IMR-90 (cell line): ENCODE measurements at regions not wholly inside any gene's neighbourhood (a gene's known extent, or its start where the extent isn't known, plus 50 kb on each side); places are given as distances from the start of the nearest gene placed in this dataset.

ENCODE experiments used
- ATAC-seq: fragments of 200-7000 bp; cut with Tn5 transposase; 2 replicates; pipeline ENCODE4 v1.9.1; 2020; ENCODE audit warnings: low read depth, mild to moderate bottlenecking, moderate library complexity
- BruUV-seq: library from RNA; stranded (reverse); fragments of 400-500 nt; replicated peaks from 2 replicates; lab custom pipeline; 2021; lab: Mats Ljungman, UMichigan
- CTCF ChIA-PET: fragments of 300-600 bp; formaldehyde crosslinking; extraction: SDS; loops from one replicate; lab custom pipeline; 2021; ENCODE audit warnings: antibody characterized with exemption; lab: Yijun Ruan, JAX
- POLR2A ChIA-PET: fragments of 300-600 bp; sonication (Branson Sonifier 250); formaldehyde crosslinking; loops from one replicate; lab custom pipeline; 2022; ENCODE audit warnings: antibody characterized with exemption; ENCODE audit not compliant: unreplicated experiment; lab: Charles Lee
- DNase-seq: peaks from one replicate; pipeline ENCODE4 v3.0.0; 2013
- H2AFZ ChIP-seq: replicated peaks from 2 replicates; pipeline ENCODE3; 2013; ENCODE audit warnings: low read length, mild to moderate bottlenecking; ENCODE audit not compliant: poor library complexity
- H2AK5ac ChIP-seq: 2 replicates; pipeline ENCODE4 v1.6.1; 2013; ENCODE audit warnings: low read depth, low read length, inconsistent platforms
- H2AK9ac ChIP-seq: replicated peaks from 2 replicates; pipeline ENCODE3; 2013; ENCODE audit warnings: mild to moderate bottlenecking, low read depth, low read length, moderate library complexity; ENCODE audit not compliant: poor library complexity
- H2BK120ac ChIP-seq: 2 replicates; pipeline ENCODE4 v1.6.1; 2013; ENCODE audit warnings: low read depth, low read length, inconsistent platforms
- H2BK15ac ChIP-seq: 3 replicates; pipeline ENCODE4 v1.6.1; 2013; ENCODE audit warnings: low read depth, low read length, inconsistent platforms
- H2BK20ac ChIP-seq: 2 replicates; pipeline ENCODE4 v1.6.1; 2013; ENCODE audit warnings: low read depth, mild to moderate bottlenecking, inconsistent platforms, low read length, moderate library complexity
- H2BK5ac ChIP-seq: 2 replicates; pipeline ENCODE4 v1.6.1; 2013; ENCODE audit warnings: mild to moderate bottlenecking, low read depth, low read length, inconsistent platforms; ENCODE audit not compliant: poor library complexity, severe bottlenecking
- H3K14ac ChIP-seq: replicated peaks from 2 replicates; pipeline ENCODE4 v1.6.1; 2013; ENCODE audit warnings: low read depth, low read length, inconsistent platforms
- H3K18ac ChIP-seq: 2 replicates; pipeline ENCODE4 v1.6.1; 2013; ENCODE audit warnings: low read depth, low read length, control low read depth
- H3K23ac ChIP-seq: 2 replicates; pipeline ENCODE4 v1.6.1; 2013; ENCODE audit warnings: low read depth, low read length, inconsistent platforms
- H3K27ac ChIP-seq: 2 replicates; pipeline ENCODE4 v1.5.1; 2013; ENCODE audit warnings: mild to moderate bottlenecking, control low read depth, low read length; ENCODE audit not compliant: insufficient read depth
- H3K27me3 ChIP-seq: 2 replicates; pipeline ENCODE4 v1.6.1; 2013; ENCODE audit warnings: low read length; ENCODE audit not compliant: control insufficient read depth, insufficient read depth
- H3K36me3 ChIP-seq: 2 replicates; pipeline ENCODE4 v1.6.1; 2013; ENCODE audit warnings: low read length, mixed read lengths; ENCODE audit not compliant: control insufficient read depth, insufficient read depth
- H3K4ac ChIP-seq: 2 replicates; pipeline ENCODE4 v1.6.1; 2013; ENCODE audit warnings: low read depth, low read length, inconsistent platforms
- H3K4me1 ChIP-seq: 2 replicates; pipeline ENCODE4 v1.6.1; 2013; ENCODE audit warnings: low read length, mixed read lengths; ENCODE audit not compliant: control insufficient read depth, insufficient read depth
- H3K4me2 ChIP-seq: 2 replicates; pipeline ENCODE4 v1.6.1; 2013; ENCODE audit warnings: low read depth, mild to moderate bottlenecking, control low read depth, low read length, moderate library complexity
- H3K4me3 ChIP-seq: 2 replicates; pipeline ENCODE4 v1.5.1; 2013; ENCODE audit warnings: low read depth, mild to moderate bottlenecking, control low read depth, low read length, moderate library complexity; ENCODE audit not compliant: insufficient read depth
- H3K56ac ChIP-seq: 2 replicates; pipeline ENCODE4 v1.6.1; 2013; ENCODE audit warnings: low read length, inconsistent platforms; ENCODE audit not compliant: insufficient read depth; ENCODE audit errors: extremely low read depth
- H3K79me1 ChIP-seq, 2 experiments: 2 replicates each; pipeline ENCODE4 v1.6.1; 2013; ENCODE audit warnings: low read length in 2 of 2, inconsistent platforms in 1 of 2, low read depth in 1 of 2
- H3K9ac ChIP-seq: 2 replicates; pipeline ENCODE4 v1.6.1; 2013; ENCODE audit warnings: low read depth, low read length, control low read depth
- H3K9me1 ChIP-seq: 2 replicates; pipeline ENCODE4 v1.6.1; 2013; ENCODE audit warnings: low read length, inconsistent platforms; ENCODE audit not compliant: insufficient read depth
- H3K9me3 ChIP-seq: 2 replicates; pipeline ENCODE4 v1.6.1; 2013; ENCODE audit warnings: low read length; ENCODE audit not compliant: control insufficient read depth, insufficient read depth
- H4K20me1 ChIP-seq: 2 replicates; pipeline ENCODE4 v1.6.1; 2013; ENCODE audit warnings: low read length, inconsistent platforms; ENCODE audit not compliant: insufficient read depth
- H4K5ac ChIP-seq: 2 replicates; pipeline ENCODE4 v1.6.1; 2013; ENCODE audit warnings: mild to moderate bottlenecking, low read depth, low read length, control low read depth
- H4K8ac ChIP-seq, 2 experiments: 2 replicates each; pipeline ENCODE4 v1.6.1; 2013; ENCODE audit warnings: low read depth in 2 of 2, low read length in 2 of 2, control low read depth in 1 of 2, inconsistent platforms in 1 of 2
- H4K91ac ChIP-seq: 2 replicates; pipeline ENCODE4 v1.6.1; 2013; ENCODE audit warnings: low read depth, low read length, inconsistent platforms; ENCODE audit not compliant: insufficient read depth
- FOS ChIP-seq: fragments of 150-350 bp; IDR thresholded peaks from 2 replicates; pipeline ENCODE4 v1.6.1; 2016; ENCODE audit warnings: low read depth, low read length
- MAZ ChIP-seq: IDR thresholded peaks from 2 replicates; pipeline ENCODE4 v1.6.1; 2012; ENCODE audit warnings: low read depth, mild to moderate bottlenecking, low read length, improper control_type of control experiment, moderate library complexity, borderline replicate concordance
- SMC3 ChIP-seq: fragments of 150-350 bp; IDR thresholded peaks from 2 replicates; pipeline ENCODE4 v1.6.1; 2016; ENCODE audit warnings: low read depth, mild to moderate bottlenecking, antibody characterized with exemption, low read length, moderate library complexity
- WGBS, 2 experiments: methylation state at CpG; one replicate each; pipeline versions ENCODE4 v1.1.5 to v1.1.7; 2013; ENCODE audit warnings: missing lambda C conversion rate in 2 of 2; ENCODE audit not compliant: insufficient read length in 1 of 2; ENCODE audit errors: extremely low coverage in 2 of 2; 5-methylcytosine and 5-hydroxymethylcytosine counted together
- dilution Hi-C: fragments of 300-500 bp; cut with HindIII; formaldehyde crosslinking; loops from one replicate; pipeline ENCODE4 v1.14.3; 2018; ENCODE audit warnings: low sequenced_read_pairs; ENCODE audit not compliant: unreplicated experiment
- in situ Hi-C: fragments of 300-500 bp; cut with MboI; formaldehyde crosslinking; loops from 3 replicates; pipeline ENCODE4 v1.14.3; 2019; ENCODE audit warnings: low sequenced_read_pairs, inconsistent platforms, mixed read lengths
- intact Hi-C: fragments of 100-400 bp; cut with micrococcal nuclease; formaldehyde crosslinking; loops from 2 replicates; pipeline ENCODE4 v1.10.0; 2022

GRCh38 chr2:129777762-129778583, 201.5 kb upstream of the RAB6C start:
- H4K91ac ChIP-seq = no peak overlapping the region
- H4K20me1 ChIP-seq = no peaks in the 10 kb centered on the region
- H3K9me1 ChIP-seq = no peaks in the 10 kb centered on the region; the same call in 1 of the 2 replicates
- no peak overlapping the region for H3K14ac ChIP-seq
- ChIA-PET CTCF (no interaction called here), POLR2A (no interaction called here)
- WGBS, 2 experiments = no CpG with 5 or more reads among the region's 9 CpGs
- dilution Hi-C loops (no loop called here), in situ Hi-C loops (no loop called here), intact Hi-C loops (no loop called here)
- H3K36me3 ChIP-seq = no peaks in the 10 kb centered on the region
- no peak overlapping the region for H3K4me3 ChIP-seq
- H3K9me3 ChIP-seq = no peaks in the 10 kb centered on the region
- H3K23ac ChIP-seq = no peak overlapping the region
- no peaks in the 10 kb centered on the region for H3K27me3 ChIP-seq
- H3K4me2 ChIP-seq = no peak overlapping the region
- BruUV-seq = no TSS peak
- no peak overlapping the region for H4K8ac ChIP-seq
- no peak overlapping the region for H3K27ac ChIP-seq
- no peaks in the 10 kb centered on the region for H3K4me1 ChIP-seq
- H3K18ac ChIP-seq = no peak overlapping the region
- no peak overlapping the region for H2BK120ac ChIP-seq
- no peak overlapping the region for H4K5ac ChIP-seq
- H3K9ac ChIP-seq = no peak overlapping the region
- H3K79me1 ChIP-seq = no peaks in the 10 kb centered on the region
- H2BK5ac ChIP-seq = no peak overlapping the region
- ATAC-seq (no peak), DNase-seq (no peak)
- no peak overlapping the region for H2AK5ac ChIP-seq
- H3K56ac ChIP-seq = no peak overlapping the region
- no peak overlapping the region for H2BK20ac ChIP-seq
- no peak overlapping the region for H2AK9ac ChIP-seq
- H3K4ac ChIP-seq = no peak overlapping the region
- H2BK15ac ChIP-seq = no peak overlapping the region
- TF ChIP-seq MAZ = no peak
- TF ChIP-seq FOS = no peak
- no peak for TF ChIP-seq SMC3
- H2AFZ ChIP-seq = no peak overlapping the region
